T-cell (primary cell): ENCODE measurements at regions not wholly inside any gene's neighbourhood (a gene's known extent, or its start where the extent isn't known, plus 50 kb on each side); places are given as distances from the start of the nearest gene placed in this dataset.

Experiments
- ATAC-seq, 4 experiments: fragments of 200-7000 bp in 3 of 4; fragments of 150-1000 bp in 1 of 4; cut with Tn5 transposase; replicated peaks in 1 of 4; 1 replicate in 3 of 4; 2 replicates in 1 of 4; pipeline ENCODE4 v1.10.0; 2021; ENCODE audit warnings: moderate library complexity in 3 of 4, mild to moderate bottlenecking in 2 of 4, moderate number of reproducible peaks in 1 of 4
- CTCF ChIA-PET, 2 donors: fragments of 300-600 bp; sonication (Branson Sonifier 250); formaldehyde crosslinking; loops; one replicate each; lab custom pipeline; 2022; ENCODE audit warnings: antibody characterized with exemption in 2 of 2; lab: Charles Lee
- POLR2A ChIA-PET, 2 donors: fragments of 300-600 bp; sonication (Branson Sonifier 250); formaldehyde crosslinking; loops; one replicate each; lab custom pipeline; 2022; ENCODE audit warnings: antibody characterized with exemption in 2 of 2; lab: Charles Lee
- DNase-seq, 35 experiments: peaks; one replicate each; pipeline versions ENCODE4 v3.0.0 to v3.0.0-alpha.2; 2013 to 2023
- H3K27ac ChIP-seq: one replicate; pipeline ENCODE4 v1.5.1; 2013; ENCODE audit warnings: low read length
- H3K27me3 ChIP-seq, 2 experiments: replicated peaks in 1 of 2; 1 replicate in 1 of 2; 2 replicates in 1 of 2; pipeline versions ENCODE4 v1.6.1 to v1.7.0; 2013; ENCODE audit warnings: low read length in 1 of 2, mixed read lengths in 1 of 2; ENCODE audit not compliant: control insufficient read depth in 2 of 2, insufficient read depth in 2 of 2; ENCODE audit errors: extremely low read depth in 1 of 2
- H3K36me3 ChIP-seq, 2 donors: 1 replicate in 1 of 2; 2 replicates in 1 of 2; pipeline versions ENCODE4 v1.6.1 to v1.7.0; 2013; ENCODE audit warnings: low read length in 1 of 2; ENCODE audit not compliant: control insufficient read depth in 2 of 2, insufficient read depth in 1 of 2; ENCODE audit errors: extremely low read depth in 1 of 2
- H3K4me1 ChIP-seq, 2 experiments: 1 replicate in 1 of 2; 2 replicates in 1 of 2; pipeline versions ENCODE4 v1.6.1 to v1.7.0; 2013; ENCODE audit warnings: low read length in 2 of 2, mixed read lengths in 1 of 2; ENCODE audit not compliant: insufficient read depth in 2 of 2, control insufficient read depth in 1 of 2; ENCODE audit errors: extremely low read depth in 1 of 2
- H3K4me3 ChIP-seq, 2 donors: 1 replicate in 1 of 2; 2 replicates in 1 of 2; pipeline versions ENCODE4 v1.5.1 to v1.7.0; 2013; ENCODE audit warnings: mild to moderate bottlenecking in 2 of 2, low read length in 1 of 2, moderate library complexity in 1 of 2; ENCODE audit not compliant: control insufficient read depth in 1 of 2; ENCODE audit errors: extremely low read depth in 1 of 2
- H3K9me3 ChIP-seq: 2 replicates; pipeline ENCODE4 v1.7.0; 2013
- H3K27ac Mint-ChIP-seq, 2 donors: one replicate each; pipeline ENCODE4 v1.8.0; 2020 to 2021; ENCODE audit warnings: mild to moderate bottlenecking in 2 of 2, mixed read lengths in 2 of 2
- H3K27me3 Mint-ChIP-seq, 2 donors: one replicate each; pipeline ENCODE4 v1.8.0; 2021 to 2022; ENCODE audit warnings: mixed read lengths in 2 of 2
- H3K36me3 Mint-ChIP-seq: one replicate; pipeline ENCODE4 v1.8.0; 2021; ENCODE audit warnings: mixed read lengths
- H3K4me1 Mint-ChIP-seq, 3 donors: one replicate each; pipeline ENCODE4 v1.8.0; 2020 to 2022; ENCODE audit warnings: mixed read lengths in 3 of 3, mild to moderate bottlenecking in 1 of 3
- H3K4me3 Mint-ChIP-seq, 3 donors: one replicate each; pipeline ENCODE4 v1.8.0; 2020 to 2022; ENCODE audit warnings: mild to moderate bottlenecking in 3 of 3, mixed read lengths in 3 of 3, moderate library complexity in 3 of 3
- H3K9me3 Mint-ChIP-seq, 3 donors: one replicate each; pipeline ENCODE4 v1.8.0; 2020 to 2022; ENCODE audit warnings: mixed read lengths in 3 of 3
- WGBS: methylation state at CpG from one replicate; pipeline ENCODE4 v1.1.5; 2013; ENCODE audit warnings: missing lambda C conversion rate; ENCODE audit not compliant: insufficient coverage; 5-methylcytosine and 5-hydroxymethylcytosine counted together

GRCh38 chr14:94926176-94926575 lies 156.3 kb upstream of the GSC start:
- H3K36me3 Mint-ChIP-seq, result no peaks in the 10 kb centered on the region
- H3K36me3 ChIP-seq, result no peaks in the 10 kb centered on the region
- 67% methylated on average over 1 of the region's 10 CpGs for WGBS
- H3K4me1 Mint-ChIP-seq, result peaks cover 0 to 3% (median 0%) of the 10 kb centered on the region in 3 donors
- POLR2A ChIA-PET, result no interaction called here
- no peak overlapping the region for H3K27ac Mint-ChIP-seq
- H3K27me3 ChIP-seq, result peaks cover 0 to 3% of the 10 kb centered on the region in 2 experiments
- H3K27ac ChIP-seq, result no peak overlapping the region
- ATAC-seq (no peak), DNase-seq (no peak)
- H3K27me3 Mint-ChIP-seq, result peaks cover 2 to 11% of the 10 kb centered on the region in 2 donors
- no peak overlapping the region for H3K4me3 Mint-ChIP-seq
- peaks cover 0 to 7% (median 0%) of the 10 kb centered on the region in 3 donors for H3K9me3 Mint-ChIP-seq
- no peaks in the 10 kb centered on the region for H3K4me1 ChIP-seq
- H3K9me3 ChIP-seq, result no peaks in the 10 kb centered on the region
- CTCF ChIA-PET, result no interaction called here
- no peak overlapping the region for H3K4me3 ChIP-seq

GRCh38 chr14:94925416-94926173 lies 155.7 kb upstream of the GSC start:
- Mint-ChIP-seq H3K27me3 (peaks cover 2 to 11% of the 10 kb centered on the region in 2 donors), H3K4me3 (no peak overlapping the region), H3K4me1 (no peaks in the 10 kb centered on the region), H3K36me3 (no peaks in the 10 kb centered on the region), H3K9me3 (peaks cover 0 to 7% (median 0%) of the 10 kb centered on the region in 3 donors), H3K27ac (no peak overlapping the region)
- Histone ChIP-seq H3K27ac (no peak overlapping the region), H3K36me3 (no peaks in the 10 kb centered on the region), H3K4me1 (no peaks in the 10 kb centered on the region), H3K27me3 (peaks cover 0 to 3% of the 10 kb centered on the region in 2 experiments), H3K9me3 (no peaks in the 10 kb centered on the region), H3K4me3 (no peak overlapping the region)
- DNase-seq (no peak), ATAC-seq (no peak)
- ChIA-PET POLR2A (no interaction called here), CTCF (no interaction called here)
- no CpG with 5 or more reads among the region's 4 CpGs for WGBS

- Histone ChIP-seq H3K36me3 (no peaks in the 10 kb centered on the region), H3K9me3 (no peaks in the 10 kb centered on the region), H3K4me3 (no peak overlapping the region), H3K27me3 (peaks cover 0 to 3% of the 10 kb centered on the region in 2 experiments), H3K4me1 (no peaks in the 10 kb centered on the region), H3K27ac (no peak overlapping the region)
- POLR2A ChIA-PET, result no interaction called here
- WGBS, result 83% methylated on average over 4 of the region's 4 CpGs
- DNase-seq (no peak), ATAC-seq (no peak)
- H3K9me3 Mint-ChIP-seq, result peaks cover 0 to 7% (median 0%) of the 10 kb centered on the region in 3 donors
- peaks cover 3 to 11% of the 10 kb centered on the region in 2 donors for H3K27me3 Mint-ChIP-seq
- no peak overlapping the region for H3K4me3 Mint-ChIP-seq
- H3K27ac Mint-ChIP-seq, result no peak overlapping the region
- no peaks in the 10 kb centered on the region for H3K36me3 Mint-ChIP-seq
- no peaks in the 10 kb centered on the region for H3K4me1 Mint-ChIP-seq
- CTCF ChIA-PET, result no interaction called here
These were observed 154.3 kb upstream of the GSC start for GRCh38 chr14:94924189-94924588.

GRCh38 chr14:94923786-94924185 lies 153.9 kb upstream of the GSC start:
- no peaks in the 10 kb centered on the region for H3K4me1 Mint-ChIP-seq
- H3K27me3 ChIP-seq, result peaks cover 0 to 4% of the 10 kb centered on the region in 2 experiments
- 75% methylated on average over 8 of the region's 12 CpGs for WGBS
- H3K9me3 Mint-ChIP-seq, result peaks cover 0 to 7% (median 0%) of the 10 kb centered on the region in 3 donors
- H3K27ac ChIP-seq, result no peak overlapping the region
- H3K36me3 ChIP-seq, result no peaks in the 10 kb centered on the region
- no peaks in the 10 kb centered on the region for H3K9me3 ChIP-seq
- H3K27ac Mint-ChIP-seq, result no peak overlapping the region
- no peak overlapping the region for H3K4me3 ChIP-seq
- ChIA-PET CTCF (no interaction called here), POLR2A (no interaction called here)
- no peaks in the 10 kb centered on the region for H3K36me3 Mint-ChIP-seq
- DNase-seq (no peak), ATAC-seq (no peak)
- H3K4me3 Mint-ChIP-seq, result no peak overlapping the region
- peaks cover 7 to 11% of the 10 kb centered on the region in 2 donors for H3K27me3 Mint-ChIP-seq
- H3K4me1 ChIP-seq, result no peaks in the 10 kb centered on the region

GRCh38 chr14:94922595-94923239 lies 152.8 kb upstream of the GSC start:
- Histone ChIP-seq H3K27me3 (peaks cover 0 to 6% of the 10 kb centered on the region in 2 experiments), H3K4me1 (no peaks in the 10 kb centered on the region), H3K36me3 (no peaks in the 10 kb centered on the region), H3K27ac (no peak overlapping the region), H3K4me3 (no peak overlapping the region), H3K9me3 (no peaks in the 10 kb centered on the region)
- WGBS, result 96% methylated on average over 5 of the region's 11 CpGs
- Mint-ChIP-seq H3K27me3 (peaks cover 9 to 11% of the 10 kb centered on the region in 2 donors), H3K9me3 (peaks cover 0 to 7% (median 0%) of the 10 kb centered on the region in 3 donors), H3K4me1 (no peaks in the 10 kb centered on the region), H3K36me3 (no peaks in the 10 kb centered on the region), H3K4me3 (no peak overlapping the region), H3K27ac (no peak overlapping the region)
- ChIA-PET CTCF (no interaction called here), POLR2A (no interaction called here)
- no peak for DNase-seq
- ATAC-seq, result no peak

- Histone ChIP-seq H3K9me3 (no peaks in the 10 kb centered on the region), H3K27ac (no peak overlapping the region), H3K4me3 (no peak overlapping the region), H3K4me1 (no peaks in the 10 kb centered on the region), H3K27me3 (peaks cover 0 to 6% of the 10 kb centered on the region in 2 experiments), H3K36me3 (no peaks in the 10 kb centered on the region)
- Mint-ChIP-seq H3K4me3 (no peak overlapping the region), H3K27ac (no peak overlapping the region), H3K27me3 (peaks cover 9 to 11% of the 10 kb centered on the region in 2 donors), H3K4me1 (no peaks in the 10 kb centered on the region), H3K36me3 (no peaks in the 10 kb centered on the region), H3K9me3 (peaks cover 0 to 7% (median 0%) of the 10 kb centered on the region in 3 donors)
- DNase-seq (no peak), ATAC-seq (no peak)
- 95% methylated on average over 10 of the region's 15 CpGs for WGBS
- ChIA-PET CTCF (no interaction called here), POLR2A (no interaction called here)
These were observed 152.1 kb upstream of the GSC start for GRCh38 chr14:94921882-94922585.
